ENCODE measurements at regions not wholly inside any gene's neighbourhood (a gene's known extent, or its start where the extent isn't known, plus 50 kb on each side); places are given as distances from the start of the nearest gene placed in this dataset.
"Not testable (repeated sequence)": the region's sequence is repeated elsewhere in the genome, so short reads cannot be mapped to it uniquely, and the experiment has no call there.

GRCh38 chr14:105636935-105637334 is 110.6 kb downstream of the TMEM121 start:
- no peak for DNase-seq (ENCODE audit: low spot score)

GRCh38 chr14:105637345-105637744 is 111.0 kb downstream of the TMEM121 start:
- DNase-seq (ENCODE audit: low spot score), result not testable (repeated sequence)

GRCh38 chr14:105639969-105640931 is 113.9 kb downstream of the TMEM121 start:
- not testable (repeated sequence) for DNase-seq (ENCODE audit: low spot score)

- no peak for DNase-seq (ENCODE audit: low spot score)
Observed at GRCh38 chr14:105641075-105641937, 114.9 kb downstream of the TMEM121 start.

DNA sequence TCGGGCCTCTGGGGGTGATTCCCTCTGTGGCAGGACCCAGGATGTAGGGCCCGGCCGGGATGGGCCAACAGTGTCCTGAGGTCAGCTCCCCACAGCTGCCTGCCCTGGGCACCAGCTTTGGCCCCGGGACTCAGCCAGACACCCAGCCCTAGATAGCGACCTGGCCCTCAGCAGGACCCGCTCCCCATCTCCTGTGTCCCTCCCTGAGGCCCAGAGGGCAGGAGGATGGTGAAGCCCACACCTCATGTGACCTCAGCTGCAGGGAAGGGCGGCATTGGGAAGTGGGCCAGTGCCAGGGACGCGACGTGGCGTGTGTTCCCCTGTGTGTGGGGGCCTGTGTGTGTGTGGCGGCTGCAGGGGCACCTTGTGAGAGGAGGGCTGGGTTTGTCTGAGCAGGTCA is 115.6 kb downstream of the TMEM121 start:
- not testable (repeated sequence) for DNase-seq (ENCODE audit: low spot score)

GRCh38 chr14:105642486-105642885 is 116.1 kb downstream of the TMEM121 start:
- not testable (repeated sequence) for DNase-seq (ENCODE audit: low spot score)

DNA sequence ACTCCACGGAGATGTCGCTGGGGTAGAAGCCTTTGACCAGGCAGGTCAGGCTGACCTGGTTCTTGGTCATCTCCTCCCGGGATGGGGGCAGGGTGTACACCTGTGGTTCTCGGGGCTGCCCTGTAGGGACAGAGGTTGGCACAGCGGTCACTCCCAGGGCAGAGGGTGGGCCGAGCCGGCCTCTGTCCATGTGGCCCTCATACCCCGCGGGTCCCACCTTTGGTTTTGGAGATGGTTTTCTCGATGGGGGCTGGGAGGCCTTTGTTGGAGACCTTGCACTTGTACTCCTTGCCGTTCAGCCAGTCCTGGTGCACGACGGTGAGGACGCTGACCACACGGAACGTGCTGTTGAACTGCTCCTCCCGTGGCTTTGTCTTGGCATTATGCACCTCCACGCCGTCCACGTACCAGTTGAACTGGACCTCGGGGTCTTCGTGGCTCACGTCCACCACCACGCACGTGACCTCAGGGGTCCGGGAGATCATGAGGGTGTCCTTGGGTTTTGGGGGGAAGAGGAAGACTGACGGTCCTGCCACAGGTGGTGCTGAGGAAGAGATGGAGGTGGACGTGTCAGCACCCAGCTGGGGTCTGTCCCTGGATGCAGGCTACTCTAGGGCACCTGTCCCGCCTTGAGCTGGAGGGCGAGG is 117.1 kb downstream of the TMEM121 start:
- DNase-seq (ENCODE audit: low spot score), result not testable (repeated sequence)

GRCh38 chr14:105644053-105644435 is 117.7 kb downstream of the TMEM121 start:
- DNase-seq (ENCODE audit: low spot score), result not testable (repeated sequence)

GRCh38 chr14:105644457-105644856 is 118.1 kb downstream of the TMEM121 start:
- DNase-seq (ENCODE audit: low spot score), result not testable (repeated sequence)

GRCh38 chr14:105644891-105645290 is 118.5 kb downstream of the TMEM121 start:
- DNase-seq (ENCODE audit: low spot score), result not testable (repeated sequence)

- DNase-seq (ENCODE audit: low spot score), result not testable (repeated sequence)
Observed at GRCh38 chr14:105645389-105645788, 119.0 kb downstream of the TMEM121 start.

- no peak for DNase-seq (ENCODE audit: low spot score)
Observed at GRCh38 chr14:105646175-105646574, 119.8 kb downstream of the TMEM121 start.

GRCh38 chr14:105646711-105647281 is 120.4 kb downstream of the TMEM121 start:
- not testable (repeated sequence) for DNase-seq (ENCODE audit: low spot score)

- DNase-seq (ENCODE audit: low spot score), result not testable (repeated sequence)
Observed at GRCh38 chr14:105647426-105647783, 121.0 kb downstream of the TMEM121 start.

GRCh38 chr14:105647784-105648608 is 121.6 kb downstream of the TMEM121 start:
- DNase-seq (ENCODE audit: low spot score), result no peak

GRCh38 chr14:105648609-105649535 is 122.5 kb downstream of the TMEM121 start:
- not testable (repeated sequence) for DNase-seq (ENCODE audit: low spot score)

DNA sequence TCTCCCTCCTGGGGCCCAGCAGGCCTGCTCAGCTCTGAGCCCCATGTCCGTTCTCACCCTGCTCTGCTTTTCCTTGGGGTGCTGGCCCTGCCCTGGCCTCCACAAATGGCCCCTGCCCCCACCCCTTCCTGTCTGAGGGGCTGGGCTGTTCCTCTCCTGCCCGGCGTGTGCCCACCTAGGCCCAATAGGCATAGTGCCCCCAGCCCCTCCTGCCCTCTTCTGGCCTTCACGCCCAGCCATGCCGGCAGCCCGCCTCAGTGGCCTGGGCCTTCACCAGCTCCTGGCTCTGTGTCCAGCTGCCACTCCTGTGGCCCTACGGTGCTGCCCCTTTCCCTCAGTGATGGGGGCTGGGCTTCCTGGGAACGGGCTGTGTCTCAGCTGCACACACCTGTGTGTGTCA is 125.9 kb downstream of the TMEM121 start:
- not testable (repeated sequence) for DNase-seq (ENCODE audit: low spot score)

- DNase-seq (ENCODE audit: low spot score), result not testable (repeated sequence)
Observed at GRCh38 chr14:105653921-105654320, 127.5 kb downstream of the TMEM121 start.

DNA sequence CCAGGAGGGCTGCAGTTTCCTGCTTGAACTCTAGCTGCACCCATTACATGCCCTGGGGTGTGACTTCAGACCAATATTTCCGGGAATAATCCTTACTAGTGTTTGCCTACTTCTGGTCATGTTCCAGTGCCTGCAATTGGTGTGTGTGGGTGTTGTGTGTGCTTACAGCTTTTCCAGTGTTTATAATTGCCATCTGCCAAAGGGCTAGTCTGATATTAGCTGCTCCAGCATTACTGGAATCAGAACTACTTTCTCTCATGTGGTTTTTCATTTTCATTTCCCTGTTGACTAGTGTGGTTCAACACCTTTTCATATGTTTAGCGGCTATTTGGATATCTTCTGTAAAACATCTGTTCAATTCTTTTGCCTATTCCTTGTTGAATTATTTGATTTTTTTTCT is 132.9 kb downstream of the TMEM121 start:
- not testable (repeated sequence) for DNase-seq (ENCODE audit: low spot score)

Data from left forelimb (tissue), 1 donor.